GM12864 (cell line): ENCODE measurements at regions not wholly inside any gene's neighbourhood (a gene's known extent, or its start where the extent isn't known, plus 50 kb on each side); places are given as distances from the start of the nearest gene placed in this dataset.

Source experiments
- DNase-seq: peaks from one replicate; pipeline ENCODE4 v3.0.0-alpha.2; 2011; ENCODE audit warnings: low read depth
- H3K4me3 ChIP-seq: 2 replicates; pipeline ENCODE4 v1.5.1; 2011; ENCODE audit warnings: mild to moderate bottlenecking, low read depth, low read length, control low read depth
- CTCF ChIP-seq: IDR thresholded peaks from 2 replicates; pipeline ENCODE4 v1.5.1; 2011; ENCODE audit warnings: low read depth, mild to moderate bottlenecking, moderate library complexity, low read length, control low read depth, inconsistent platforms; ENCODE audit errors: missing control alignments

GRCh38 chr6:193180-193579 lies 99.1 kb upstream of the DUSP22 start:
- no peak overlapping the region for H3K4me3 ChIP-seq
- no peak for DNase-seq

GRCh38 chr6:193773-194310 lies 98.4 kb upstream of the DUSP22 start:
- DNase-seq, result peak; percentile 83
- no peak for TF ChIP-seq CTCF
- H3K4me3 ChIP-seq, result no peak overlapping the region

More at GRCh38 chr6:193180-193579, 99.1 kb upstream of the DUSP22 start:
- no peak for TF ChIP-seq CTCF

GRCh38 chr6:195861-196360 lies 96.4 kb upstream of the DUSP22 start:
- no peak overlapping the region for H3K4me3 ChIP-seq
- no peak for TF ChIP-seq CTCF
- DNase-seq, result no peak

- TF ChIP-seq CTCF, result no peak
- DNase-seq, result no peak
- no peak overlapping the region for H3K4me3 ChIP-seq
These were observed 95.7 kb upstream of the DUSP22 start for GRCh38 chr6:196543-196942.

GRCh38 chr6:203661-204060 lies 88.6 kb upstream of the DUSP22 start:
- TF ChIP-seq CTCF, result no peak
- no peak overlapping the region for H3K4me3 ChIP-seq
- DNase-seq, result no peak

GRCh38 chr6:206264-206663 lies 86.0 kb upstream of the DUSP22 start:
- TF ChIP-seq CTCF, result no peak
- DNase-seq, result no peak
- H3K4me3 ChIP-seq, result no peak overlapping the region

GRCh38 chr6:208364-208763 lies 83.9 kb upstream of the DUSP22 start:
- TF ChIP-seq CTCF, result no peak
- DNase-seq, result no peak
- no peak overlapping the region for H3K4me3 ChIP-seq
